OCI-LY1 (cell line): ENCODE measurements at regions not wholly inside any gene's neighbourhood (a gene's known extent, or its start where the extent isn't known, plus 50 kb on each side); places are given as distances from the start of the nearest gene placed in this dataset.

Source experiments
- CTCF ChIP-seq: fragments of 200-600 bp; sonication (generic), shearing (Covaris generic); IDR thresholded peaks from 2 replicates; pipeline ENCODE4 v1.5.1; 2017; ENCODE audit warnings: mild to moderate bottlenecking, antibody characterized with exemption, low read length, moderate library complexity, mixed read lengths
- EZH2 ChIP-seq: fragments of 200-600 bp; sonication (generic), shearing (Covaris generic); IDR thresholded peaks from 2 replicates; pipeline ENCODE4 v1.8.0; 2017; ENCODE audit warnings: borderline replicate concordance, mixed run types, mild to moderate bottlenecking, antibody characterized with exemption, low read length, moderate library complexity, mixed read lengths

- TF ChIP-seq CTCF (no peak), EZH2 (no peak)
Observed at GRCh38 chr1:173405281-173405680, 71.9 kb upstream of the PRDX6 start.
